Brain microvascular endothelial cell (primary cell): ENCODE measurements at regions not wholly inside any gene's neighbourhood (a gene's known extent, or its start where the extent isn't known, plus 50 kb on each side); places are given as distances from the start of the nearest gene placed in this dataset.

Source experiments
- DNase-seq: peaks from one replicate; pipeline ENCODE4 v3.0.0-alpha.2; 2020
- H3K27ac ChIP-seq: fragments of 250-450 bp; sonication (Bioruptor Pico); 2 replicates; pipeline ENCODE4 v1.5.1; 2020; ENCODE audit warnings: mild to moderate bottlenecking, moderate library complexity
- H3K27me3 ChIP-seq: fragments of 250-450 bp; sonication (Bioruptor Pico); replicated peaks from 2 replicates; pipeline ENCODE4 v1.5.1; 2020; ENCODE audit warnings: mild to moderate bottlenecking
- H3K36me3 ChIP-seq: fragments of 250-450 bp; sonication (Bioruptor Pico); replicated peaks from 2 replicates; pipeline ENCODE4 v1.5.1; 2020; ENCODE audit warnings: mild to moderate bottlenecking
- H3K4me3 ChIP-seq: 2 replicates; pipeline ENCODE4 v1.5.1; 2011; ENCODE audit warnings: low read depth, mild to moderate bottlenecking, control low read depth, low read length, moderate library complexity
- CTCF ChIP-seq: IDR thresholded peaks from 2 replicates; pipeline ENCODE4 v1.5.1; 2011; ENCODE audit warnings: low read depth, mild to moderate bottlenecking, moderate library complexity, low read length, control low read depth, inconsistent platforms; ENCODE audit errors: missing control alignments
- in situ Hi-C: cut with HindIII; loops from 2 replicates; pipeline ENCODE4 v1.10.0; 2017; ENCODE audit warnings: low sequenced_read_pairs, low pct_ligation_motif_present

DNA sequence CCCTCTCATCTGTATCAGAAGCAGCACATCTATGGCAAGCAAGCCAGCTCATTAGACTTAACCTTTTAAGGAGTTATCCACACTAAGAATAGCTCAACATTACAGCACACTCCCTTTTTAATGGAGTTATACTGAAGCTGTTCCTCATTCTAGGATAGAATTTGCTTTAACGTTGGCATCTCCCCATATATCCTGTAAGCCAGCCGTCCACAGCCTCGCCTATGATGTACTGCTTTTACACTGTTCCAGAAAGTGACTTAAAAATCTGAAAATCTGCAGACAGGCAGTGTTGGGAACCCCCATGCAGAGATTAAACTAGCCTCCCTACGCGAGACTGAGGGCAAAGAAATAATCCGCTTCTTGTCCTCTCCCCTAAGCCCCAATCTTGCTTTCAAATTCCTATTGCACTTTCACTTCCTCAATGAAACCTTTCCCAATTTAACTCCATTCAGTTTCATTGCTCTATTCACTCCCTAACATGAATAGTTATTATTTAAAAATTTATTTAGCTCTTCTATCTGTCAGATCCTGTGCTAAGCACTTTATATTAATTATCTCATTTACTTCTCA is 225.0 kb downstream of the BLID start:
- Histone ChIP-seq H3K4me3 (no peak overlapping the region), H3K27me3 (no peaks in the 10 kb centered on the region), H3K36me3 (no peaks in the 10 kb centered on the region), H3K27ac (peak overlapping the region; percentile 33)
- no peak for DNase-seq
- in situ Hi-C loops = loop anchor here (5.0 kb wide), 1 partner anchor 71 kb away; no protein-coding TSS in a partner anchor
- TF ChIP-seq CTCF = no peak

- no peak overlapping the region for H3K27ac ChIP-seq
- H3K4me3 ChIP-seq = no peak overlapping the region
- H3K27me3 ChIP-seq = no peaks in the 10 kb centered on the region
- DNase-seq = peak; percentile 67
- TF ChIP-seq CTCF = no peak
- H3K36me3 ChIP-seq = no peaks in the 10 kb centered on the region
- in situ Hi-C loops = loop anchor here (5.0 kb wide), 1 partner anchor 72 kb away; no protein-coding TSS in a partner anchor
Measured at GRCh38 chr11:121890377-121890776, 225.6 kb downstream of the BLID start.

DNA sequence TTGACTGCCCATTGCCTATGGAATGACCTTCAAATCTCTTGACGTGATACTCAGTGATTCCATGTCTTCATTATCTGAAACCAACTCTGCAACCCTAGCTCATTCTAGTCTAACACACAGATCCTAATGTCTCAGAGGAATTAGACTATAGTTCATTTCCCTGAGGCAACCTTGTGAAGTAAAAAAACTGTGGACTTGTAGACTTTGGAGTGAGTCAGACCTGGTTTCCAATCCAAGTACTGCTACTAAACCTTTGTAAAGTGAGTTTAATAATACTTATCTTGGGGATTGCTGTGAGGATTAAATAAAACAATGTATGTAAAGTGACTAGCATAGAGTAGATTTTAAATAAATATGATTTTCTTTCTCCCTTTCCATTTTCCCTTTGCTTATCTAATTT is 226.1 kb downstream of the BLID start:
- TF ChIP-seq CTCF = no peak
- no peaks in the 10 kb centered on the region for H3K27me3 ChIP-seq
- H3K27ac ChIP-seq = no peak overlapping the region
- H3K4me3 ChIP-seq = no peak overlapping the region
- in situ Hi-C loops = loop anchor here (5.0 kb wide), 1 partner anchor 72 kb away; no protein-coding TSS in a partner anchor
- no peak for DNase-seq
- H3K36me3 ChIP-seq = no peaks in the 10 kb centered on the region

DNA sequence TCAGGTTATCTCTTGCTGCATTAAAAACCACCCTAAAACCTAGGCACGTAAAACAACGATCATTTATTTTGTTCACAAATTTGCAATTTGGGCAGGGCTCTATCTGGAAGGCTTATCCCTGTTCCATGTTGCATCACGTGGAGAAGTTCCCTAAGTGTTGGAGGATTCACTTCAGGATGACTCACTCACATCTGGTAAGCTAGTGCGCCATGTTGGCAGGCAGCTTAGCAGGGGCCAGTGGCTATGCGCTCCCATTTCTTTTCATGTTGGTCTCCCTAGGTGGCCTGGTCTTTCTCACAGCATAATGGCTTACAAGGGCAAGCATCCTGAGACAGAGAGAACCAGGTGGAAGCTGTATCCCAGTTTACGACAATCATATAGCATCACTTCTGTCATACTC is 226.8 kb downstream of the BLID start:
- in situ Hi-C loops = no loop called here
- no peaks in the 10 kb centered on the region for H3K27me3 ChIP-seq
- H3K27ac ChIP-seq = no peak overlapping the region
- DNase-seq = no peak
- H3K4me3 ChIP-seq = no peak overlapping the region
- H3K36me3 ChIP-seq = no peaks in the 10 kb centered on the region
- TF ChIP-seq CTCF = no peak

DNA sequence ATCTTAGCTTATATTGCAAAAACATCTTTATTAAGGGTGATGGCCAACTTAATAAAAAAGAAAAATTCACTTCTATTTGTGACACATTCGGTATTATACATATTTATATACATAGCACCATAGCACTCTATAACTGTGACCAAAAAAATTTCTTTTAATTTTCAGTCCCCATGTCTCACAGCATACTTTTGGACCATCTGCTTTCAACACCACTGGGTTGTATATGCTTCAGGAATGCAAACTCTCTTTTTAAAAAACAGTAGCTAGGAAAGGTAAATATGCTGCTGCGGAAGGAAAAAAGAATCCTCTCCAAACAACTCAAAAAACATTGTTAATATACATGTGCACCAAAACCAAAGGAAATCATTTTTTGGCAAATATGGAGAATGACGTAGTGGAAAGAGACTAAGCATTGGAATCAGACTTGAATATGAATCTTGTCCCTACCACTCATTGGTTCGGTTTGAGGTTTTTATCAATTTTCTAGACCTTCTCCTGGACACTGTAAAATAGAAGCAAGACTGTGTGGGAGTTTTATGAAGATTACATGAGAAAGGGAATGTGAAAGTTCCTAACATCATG is 227.9 kb downstream of the BLID start:
- no peak for DNase-seq
- in situ Hi-C loops = no loop called here
- no peaks in the 10 kb centered on the region for H3K36me3 ChIP-seq
- no peak overlapping the region for H3K27ac ChIP-seq
- H3K4me3 ChIP-seq = no peak overlapping the region
- no peaks in the 10 kb centered on the region for H3K27me3 ChIP-seq
- no peak for TF ChIP-seq CTCF

DNA sequence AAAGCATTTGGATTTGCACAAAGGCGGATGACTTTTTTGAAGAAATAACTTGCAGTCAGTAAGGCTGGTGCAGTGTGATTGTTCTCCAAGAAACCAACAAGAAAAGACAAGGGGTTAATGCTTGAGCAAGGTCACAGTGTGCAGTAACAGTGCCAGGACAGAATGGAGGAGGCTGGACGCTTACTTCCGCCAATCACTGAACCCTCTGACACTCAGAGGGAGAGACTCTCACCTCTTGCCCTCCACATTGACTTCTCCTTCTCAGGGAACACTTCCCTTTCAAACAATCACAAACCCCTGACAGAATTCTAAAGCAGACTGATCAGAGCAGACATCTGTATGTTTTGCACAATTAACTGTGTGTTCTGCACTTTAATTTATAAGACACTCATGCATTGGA is 228.4 kb downstream of the BLID start:
- in situ Hi-C loops = no loop called here

More for the DNA sequence above, 228.4 kb downstream of the BLID start:
- Histone ChIP-seq H3K36me3 (no peaks in the 10 kb centered on the region), H3K27ac (no peak overlapping the region), H3K27me3 (no peaks in the 10 kb centered on the region), H3K4me3 (no peak overlapping the region)
- no peak for TF ChIP-seq CTCF
- no peak for DNase-seq
